ENCODE measurements at regions not wholly inside any gene's neighbourhood (a gene's known extent, or its start where the extent isn't known, plus 50 kb on each side); places are given as distances from the start of the nearest gene placed in this dataset.

DNA sequence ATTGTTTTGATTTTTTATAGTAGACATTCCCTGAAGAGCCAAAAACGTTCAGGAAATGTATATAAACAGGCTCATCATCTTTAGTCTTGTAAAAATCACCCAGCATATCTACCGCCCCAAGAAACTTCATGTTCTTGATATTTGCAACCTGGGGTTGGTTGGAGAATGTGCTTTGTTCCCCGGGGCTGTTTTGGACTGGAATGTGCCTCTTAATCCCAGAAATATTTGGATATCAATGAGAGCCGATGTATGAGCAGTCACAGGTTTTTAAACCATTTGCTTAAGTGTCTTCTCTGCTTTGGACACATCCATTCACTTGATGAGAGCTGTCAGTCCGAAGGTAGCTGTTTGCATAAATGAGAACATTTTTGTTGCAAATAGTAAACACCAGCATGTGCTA is 449.7 kb downstream of the PCDH7 start:
- DNase-seq (ENCODE audit: low spot score) (no peak), ATAC-seq (ENCODE audit: low FRiP score) (no peak)
- TF ChIP-seq CTCF (IDR thresholded peaks at IDR 0.05) = no peak

DNA sequence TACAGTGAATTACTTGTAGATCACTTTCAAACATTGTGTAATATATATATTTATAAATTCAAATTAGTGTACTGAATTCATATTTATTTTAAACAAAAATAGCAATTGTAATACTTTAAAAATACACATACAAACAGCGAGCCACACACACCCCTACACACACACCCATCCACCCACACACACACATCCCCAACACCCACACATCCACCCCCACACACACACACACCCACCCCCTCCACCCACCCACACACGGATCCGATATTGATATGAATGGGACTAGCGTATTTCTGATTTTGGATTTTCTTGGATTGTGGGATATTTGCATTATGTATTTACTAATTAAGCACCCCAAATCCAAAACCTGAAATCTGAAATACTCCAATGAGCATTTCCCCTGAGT is 451.2 kb downstream of the PCDH7 start:
- no peak for TF ChIP-seq CTCF (IDR thresholded peaks at IDR 0.05)
- no peak for DNase-seq (ENCODE audit: low spot score)
- ATAC-seq (ENCODE audit: low FRiP score) = no peak

GRCh38 chr4:31175242-31175910 is 455.2 kb downstream of the PCDH7 start:
- DNase-seq (ENCODE audit: low spot score) (no peak), ATAC-seq (ENCODE audit: low FRiP score) (no peak)
- no peak for TF ChIP-seq CTCF (IDR thresholded peaks at IDR 0.05)

- DNase-seq (ENCODE audit: low spot score) = no peak
- no peak for TF ChIP-seq CTCF (IDR thresholded peaks at IDR 0.05)
- no peak for ATAC-seq (ENCODE audit: low FRiP score)
Observed at GRCh38 chr4:31183256-31183655, 463.1 kb downstream of the PCDH7 start.

DNA sequence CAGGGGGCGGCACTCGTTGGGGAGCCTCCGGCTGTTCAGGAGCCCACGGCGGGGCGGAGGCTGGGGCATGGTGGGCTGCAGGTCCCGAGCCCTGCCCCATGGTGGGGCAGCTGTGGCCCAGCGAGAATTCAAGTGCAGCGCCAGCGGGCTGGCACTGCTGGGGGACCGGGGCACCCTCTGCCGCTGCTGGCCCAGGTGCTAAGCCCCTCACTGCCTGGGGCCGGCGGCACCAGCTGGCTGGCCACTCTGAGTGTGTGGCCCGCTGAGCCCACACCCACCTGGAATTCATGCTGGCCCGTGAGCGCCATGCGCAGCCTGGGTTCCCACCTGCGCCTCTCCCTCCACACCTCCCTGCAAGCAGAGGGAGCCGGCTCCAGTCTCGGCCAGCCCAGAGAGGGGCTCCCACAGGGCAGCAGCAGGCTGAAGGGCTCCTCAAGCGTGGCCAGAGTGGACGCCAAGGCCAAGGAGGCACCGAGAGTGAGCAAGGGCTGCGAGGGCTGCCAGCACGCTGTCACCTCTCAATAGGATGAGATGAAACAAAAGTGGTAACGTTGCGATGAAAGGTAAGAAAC is 464.9 kb downstream of the PCDH7 start:
- no peak for DNase-seq (ENCODE audit: low spot score)
- no peak for ATAC-seq (ENCODE audit: low FRiP score)
- no peak for TF ChIP-seq CTCF (IDR thresholded peaks at IDR 0.05)

- no peak for DNase-seq (ENCODE audit: low spot score)
- TF ChIP-seq CTCF (IDR thresholded peaks at IDR 0.05) = no peak
- ATAC-seq (ENCODE audit: low FRiP score) = no peak
Observed at GRCh38 chr4:31187979-31188378, 467.8 kb downstream of the PCDH7 start.

DNA sequence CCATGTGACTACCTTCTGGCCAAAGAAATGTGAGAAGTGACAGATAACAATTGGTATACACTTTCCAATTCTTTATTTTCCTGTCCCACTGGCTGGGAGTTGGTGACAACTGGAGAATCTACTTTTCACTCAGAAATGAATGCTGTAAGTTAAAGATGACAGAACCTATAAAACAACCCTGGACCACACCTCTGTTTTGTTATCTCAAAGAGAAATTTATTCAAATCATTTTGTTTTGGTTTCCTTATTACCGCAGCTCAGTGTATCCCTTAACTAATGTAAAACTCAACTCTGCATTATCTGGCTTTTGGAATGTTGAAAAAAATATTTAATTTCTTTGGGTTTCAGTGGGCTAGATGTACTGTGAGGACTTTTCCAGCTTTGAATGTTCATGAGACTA is 469.8 kb downstream of the PCDH7 start:
- no peak for TF ChIP-seq CTCF (IDR thresholded peaks at IDR 0.05)
- no peak for DNase-seq (ENCODE audit: low spot score)
- ATAC-seq (ENCODE audit: low FRiP score) = no peak

All from omental fat pad (tissue), 3 donors.